Glutamatergic neuron (in vitro differentiated cells): ENCODE measurements at regions not wholly inside any gene's neighbourhood (a gene's known extent, or its start where the extent isn't known, plus 50 kb on each side); places are given as distances from the start of the nearest gene placed in this dataset.

ENCODE experiments used
- DNase-seq: peaks from one replicate; pipeline ENCODE4 v3.0.0; 2022
- H3K27ac Mint-ChIP-seq: one replicate; pipeline ENCODE4 v1.8.0; 2020; ENCODE audit warnings: mild to moderate bottlenecking, mixed read lengths, inconsistent platforms; ENCODE audit not compliant: unreplicated experiment
- H3K27me3 Mint-ChIP-seq: one replicate; pipeline ENCODE4 v1.8.0; 2020; ENCODE audit warnings: mild to moderate bottlenecking, moderate library complexity, mixed read lengths, inconsistent platforms; ENCODE audit not compliant: unreplicated experiment
- H3K36me3 Mint-ChIP-seq: one replicate; pipeline ENCODE4 v1.8.0; 2020; ENCODE audit warnings: mild to moderate bottlenecking, mixed read lengths, inconsistent platforms; ENCODE audit not compliant: unreplicated experiment
- H3K4me1 Mint-ChIP-seq: one replicate; pipeline ENCODE4 v1.8.0; 2020; ENCODE audit warnings: mild to moderate bottlenecking, low read depth, mixed read lengths, inconsistent platforms; ENCODE audit not compliant: unreplicated experiment
- H3K4me3 Mint-ChIP-seq: one replicate; pipeline ENCODE4 v1.8.0; 2020; ENCODE audit warnings: mild to moderate bottlenecking, mixed read lengths, inconsistent platforms; ENCODE audit not compliant: unreplicated experiment
- H3K9me3 Mint-ChIP-seq: one replicate; pipeline ENCODE4 v1.8.0; 2020; ENCODE audit warnings: mild to moderate bottlenecking, moderate library complexity, mixed read lengths, inconsistent platforms; ENCODE audit not compliant: unreplicated experiment
- CTCF ChIP-seq: fragments of 200-600 bp; sonication (generic); IDR thresholded peaks from one replicate; pipeline ENCODE4 v1.5.0; 2021; ENCODE audit not compliant: partially characterized antibody, unreplicated experiment

DNA sequence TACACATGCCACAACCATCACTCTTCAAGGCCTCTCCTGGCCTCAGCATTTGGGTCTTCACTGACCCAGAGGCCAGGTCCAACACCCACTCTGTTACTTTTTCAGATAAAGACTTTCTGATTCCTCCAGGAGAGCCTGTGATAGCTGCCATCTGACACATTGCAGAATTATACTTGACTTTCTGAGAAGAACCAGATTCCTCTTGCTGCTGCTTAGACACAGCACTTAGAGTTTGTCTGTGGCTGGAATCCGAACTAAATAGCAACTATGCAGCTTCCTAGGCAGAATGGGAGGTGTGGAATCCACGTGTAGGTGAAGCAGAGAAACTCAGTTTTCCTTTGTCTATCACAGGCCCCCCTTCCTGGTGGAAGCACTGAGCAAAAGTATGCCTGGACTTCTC lies 344.7 kb upstream of the SLC30A5 start:
- H3K27ac Mint-ChIP-seq, result no peak overlapping the region
- TF ChIP-seq CTCF, result no peak
- no peaks in the 10 kb centered on the region for H3K4me1 Mint-ChIP-seq
- no peaks in the 10 kb centered on the region for H3K36me3 Mint-ChIP-seq
- H3K9me3 Mint-ChIP-seq, result no peaks in the 10 kb centered on the region
- H3K27me3 Mint-ChIP-seq, result peaks cover 2% of the 10 kb centered on the region
- no peak for DNase-seq
- H3K4me3 Mint-ChIP-seq, result no peak overlapping the region

DNA sequence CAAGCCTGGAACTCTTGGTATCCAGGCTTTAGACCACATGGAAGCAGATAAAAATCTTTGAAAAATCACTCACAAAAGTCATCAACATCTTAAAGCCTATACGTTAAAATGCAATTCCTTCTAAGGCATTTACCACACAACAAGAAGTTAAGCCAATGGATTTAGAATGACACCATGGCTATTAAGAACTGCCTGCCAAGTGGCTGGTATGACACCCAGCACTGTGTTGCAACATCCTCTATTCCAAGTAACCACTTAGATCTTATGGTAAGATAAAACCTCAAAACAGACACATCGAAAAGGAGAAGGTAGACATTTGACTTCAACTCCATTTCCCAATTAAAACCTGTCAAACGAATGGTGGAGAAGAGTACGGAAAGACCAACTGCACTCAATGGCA lies 344.2 kb upstream of the SLC30A5 start:
- Mint-ChIP-seq H3K4me3 (no peak overlapping the region), H3K27ac (no peak overlapping the region), H3K4me1 (no peaks in the 10 kb centered on the region), H3K27me3 (peaks cover 2% of the 10 kb centered on the region), H3K9me3 (no peaks in the 10 kb centered on the region), H3K36me3 (no peaks in the 10 kb centered on the region)
- no peak for DNase-seq
- no peak for TF ChIP-seq CTCF

- TF ChIP-seq CTCF, result no peak
Observed at GRCh38 chr5:68751661-68752060, 342.2 kb upstream of the SLC30A5 start.

DNA sequence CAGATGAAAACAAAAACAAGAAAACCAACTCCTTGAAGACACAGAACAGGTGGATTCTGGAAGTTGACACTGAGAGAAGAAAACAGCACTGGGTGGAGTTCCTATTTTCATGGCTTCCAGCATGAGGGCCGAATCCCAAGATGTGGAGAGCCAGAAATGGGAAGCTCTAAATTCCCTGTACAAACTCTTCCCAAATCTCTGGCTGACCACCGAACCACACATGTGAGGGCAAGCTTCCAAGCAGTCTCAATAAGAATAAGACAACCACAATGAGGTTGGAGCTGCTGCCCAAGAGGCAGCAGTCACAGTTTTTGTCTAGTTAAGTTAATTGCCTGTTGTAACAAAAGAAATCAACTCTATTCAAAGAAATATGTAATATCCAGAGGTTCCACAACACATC lies 339.3 kb upstream of the SLC30A5 start:
- H3K36me3 Mint-ChIP-seq, result no peaks in the 10 kb centered on the region
- no peaks in the 10 kb centered on the region for H3K9me3 Mint-ChIP-seq
- H3K4me1 Mint-ChIP-seq, result no peaks in the 10 kb centered on the region
- H3K4me3 Mint-ChIP-seq, result no peak overlapping the region
- DNase-seq, result no peak
- H3K27me3 Mint-ChIP-seq, result peaks cover 2% of the 10 kb centered on the region
- no peak overlapping the region for H3K27ac Mint-ChIP-seq
- no peak for TF ChIP-seq CTCF

More at GRCh38 chr5:68751661-68752060, 342.2 kb upstream of the SLC30A5 start:
- Mint-ChIP-seq H3K27ac (no peak overlapping the region), H3K36me3 (no peaks in the 10 kb centered on the region), H3K4me3 (no peak overlapping the region), H3K27me3 (peaks cover 2% of the 10 kb centered on the region), H3K9me3 (no peaks in the 10 kb centered on the region), H3K4me1 (no peaks in the 10 kb centered on the region)
- no peak for DNase-seq

GRCh38 chr5:68755293-68755692 lies 338.5 kb upstream of the SLC30A5 start:
- no peaks in the 10 kb centered on the region for H3K36me3 Mint-ChIP-seq
- H3K27me3 Mint-ChIP-seq, result no peaks in the 10 kb centered on the region
- H3K4me1 Mint-ChIP-seq, result no peaks in the 10 kb centered on the region
- no peak overlapping the region for H3K4me3 Mint-ChIP-seq
- no peak for DNase-seq
- TF ChIP-seq CTCF, result no peak
- no peak overlapping the region for H3K27ac Mint-ChIP-seq
- H3K9me3 Mint-ChIP-seq, result no peaks in the 10 kb centered on the region
